Fibroblast of lung (primary cell): ENCODE measurements at regions not wholly inside any gene's neighbourhood (a gene's known extent, or its start where the extent isn't known, plus 50 kb on each side); places are given as distances from the start of the nearest gene placed in this dataset.

Experiments
- DNase-seq, 2 donors: peaks; one replicate each; pipeline versions ENCODE4 v3.0.0 to v3.0.0-alpha.2; 2010; ENCODE audit warnings: low read depth in 2 of 2
- H2AFZ ChIP-seq: 2 replicates; pipeline ENCODE4 v1.5.1; 2012; ENCODE audit warnings: low read length, control low read depth, inconsistent platforms
- H3K27ac ChIP-seq: 2 replicates; pipeline ENCODE4 v1.5.1; 2011; ENCODE audit warnings: low read length, control low read depth; ENCODE audit not compliant: insufficient read depth
- H3K27me3 ChIP-seq: 2 replicates; pipeline ENCODE4 v1.5.1; 2011; ENCODE audit warnings: mild to moderate bottlenecking, low read length; ENCODE audit not compliant: control insufficient read depth, insufficient read depth
- H3K36me3 ChIP-seq: 2 replicates; pipeline ENCODE4 v1.5.1; 2011; ENCODE audit warnings: low read length; ENCODE audit not compliant: control insufficient read depth, insufficient read depth
- H3K4me1 ChIP-seq: 2 replicates; pipeline ENCODE4 v1.5.1; 2011; ENCODE audit warnings: low read length; ENCODE audit not compliant: control insufficient read depth, insufficient read depth; ENCODE audit errors: extremely low read depth
- H3K4me2 ChIP-seq: 2 replicates; pipeline ENCODE4 v1.5.1; 2011; ENCODE audit warnings: low read length, control low read depth; ENCODE audit not compliant: insufficient read depth; ENCODE audit errors: extremely low read depth
- H3K4me3 ChIP-seq, 4 experiments: fragments of 200-600 bp in 1 of 4; sonication (generic) in 1 of 4; replicated peaks in 1 of 4; 2 replicates each; pipeline ENCODE4 v1.5.1; 2011 to 2016; ENCODE audit warnings: low read length in 4 of 4, low read depth in 3 of 4, mild to moderate bottlenecking in 3 of 4, control low read depth in 2 of 4, inconsistent platforms in 1 of 4, mixed read lengths in 1 of 4; ENCODE audit not compliant: insufficient read depth in 1 of 4; ENCODE audit errors: control extremely low read depth in 1 of 4
- H3K79me2 ChIP-seq: 2 replicates; pipeline ENCODE4 v1.5.1; 2012; ENCODE audit warnings: mild to moderate bottlenecking, low read length, inconsistent platforms; ENCODE audit not compliant: control insufficient read depth, insufficient read depth
- H3K9ac ChIP-seq: 2 replicates; pipeline ENCODE4 v1.5.1; 2011; ENCODE audit warnings: mild to moderate bottlenecking, low read length, control low read depth; ENCODE audit not compliant: insufficient read depth
- H3K9me3 ChIP-seq: 2 replicates; pipeline ENCODE4 v1.5.1; 2012; ENCODE audit warnings: low read depth, low read length; ENCODE audit not compliant: control insufficient read depth, insufficient read depth
- H4K20me1 ChIP-seq: 2 replicates; pipeline ENCODE4 v1.5.1; 2011; ENCODE audit warnings: low read length; ENCODE audit not compliant: control insufficient read depth, insufficient read depth; ENCODE audit errors: extremely low read depth
- CTCF ChIP-seq, 2 donors: IDR thresholded peaks in 1 of 2; conservative IDR thresholded peaks in 1 of 2; 1 replicate in 1 of 2; 2 replicates in 1 of 2; pipeline ENCODE4 v1.5.1; 2011 to 2012; ENCODE audit warnings: low read length in 2 of 2, control low read depth in 1 of 2, inconsistent platforms in 1 of 2, low read depth in 1 of 2, mild to moderate bottlenecking in 1 of 2
- EZH2 ChIP-seq: IDR thresholded peaks from 2 replicates; pipeline ENCODE4 v1.5.1; 2012; ENCODE audit warnings: low read length, control low read depth, mild to moderate bottlenecking; ENCODE audit errors: missing control alignments

GRCh38 chr22:49197505-49197904 is 630.2 kb downstream of the BRD1 start:
- Histone ChIP-seq H3K27ac (no peak overlapping the region), H3K9ac (no peak overlapping the region), H4K20me1 (no peaks in the 10 kb centered on the region), H3K4me1 (no peaks in the 10 kb centered on the region), H3K36me3 (no peaks in the 10 kb centered on the region), H3K27me3 (no peaks in the 10 kb centered on the region), H3K4me2 (no peak overlapping the region), H3K79me2 (no peaks in the 10 kb centered on the region), H2AFZ (no peak overlapping the region), H3K9me3 (no peaks in the 10 kb centered on the region), H3K4me3 (no peak overlapping the region)
- DNase-seq, result no peak
- TF ChIP-seq EZH2 (no peak), CTCF (conservative IDR thresholded peaks at IDR 0.05 in 1 of 2, IDR thresholded peaks at IDR 0.05 in 1 of 2; ENCODE audit: low read depth in 1 of 2, low read length in 2 of 2) (no peak)

- H2AFZ ChIP-seq, result no peak overlapping the region
- no peaks in the 10 kb centered on the region for H3K9me3 ChIP-seq
- H3K4me1 ChIP-seq, result no peaks in the 10 kb centered on the region
- no peaks in the 10 kb centered on the region for H3K79me2 ChIP-seq
- H3K27me3 ChIP-seq, result no peaks in the 10 kb centered on the region
- H3K27ac ChIP-seq, result no peak overlapping the region
- H3K4me2 ChIP-seq, result no peak overlapping the region
- DNase-seq, result no peak
- TF ChIP-seq EZH2 (no peak), CTCF (conservative IDR thresholded peaks at IDR 0.05 in 1 of 2, IDR thresholded peaks at IDR 0.05 in 1 of 2; ENCODE audit: low read depth in 1 of 2, low read length in 2 of 2) (no peak)
- H3K36me3 ChIP-seq, result no peaks in the 10 kb centered on the region
- H4K20me1 ChIP-seq, result no peaks in the 10 kb centered on the region
- H3K9ac ChIP-seq, result no peak overlapping the region
- no peak overlapping the region for H3K4me3 ChIP-seq
Observed at GRCh38 chr22:49196046-49196511, 631.6 kb downstream of the BRD1 start.

- Histone ChIP-seq H2AFZ (no peak overlapping the region), H3K9me3 (no peaks in the 10 kb centered on the region), H3K27me3 (no peaks in the 10 kb centered on the region), H3K4me3 (no peak overlapping the region), H3K4me1 (no peaks in the 10 kb centered on the region), H3K4me2 (no peak overlapping the region), H3K79me2 (no peaks in the 10 kb centered on the region), H3K9ac (no peak overlapping the region), H3K27ac (no peak overlapping the region), H3K36me3 (no peaks in the 10 kb centered on the region), H4K20me1 (no peaks in the 10 kb centered on the region)
- no peak for TF ChIP-seq CTCF (conservative IDR thresholded peaks at IDR 0.05 in 1 of 2, IDR thresholded peaks at IDR 0.05 in 1 of 2; ENCODE audit: low read depth in 1 of 2, low read length in 2 of 2)
- TF ChIP-seq EZH2, result no peak
- no peak for DNase-seq
Observed at GRCh38 chr22:49195636-49196035, 632.0 kb downstream of the BRD1 start.
